Smooth muscle cell (in vitro differentiated cells): ENCODE measurements at regions not wholly inside any gene's neighbourhood (a gene's known extent, or its start where the extent isn't known, plus 50 kb on each side); places are given as distances from the start of the nearest gene placed in this dataset.
"Not testable (repeated sequence)": the region's sequence is repeated elsewhere in the genome, so short reads cannot be mapped to it uniquely, and the experiment has no call there.

Source experiments
- DNase-seq: peaks from one replicate; lab custom pipeline; 2025; ENCODE audit not compliant: unreplicated experiment; lab: John Stamatoyannopoulos, UW
- H2AFZ ChIP-seq: fragments of 200-600 bp; sonication (generic); 2 replicates; pipeline ENCODE4 v1.6.0; 2016; ENCODE audit warnings: antibody characterized with exemption, low read depth, mild to moderate bottlenecking
- H3F3A ChIP-seq: fragments of 200-600 bp; sonication (generic); 2 replicates; pipeline ENCODE4 v1.6.0; 2017; ENCODE audit warnings: antibody characterized with exemption, low read depth
- H3K27ac ChIP-seq: fragments of 200-600 bp; sonication (generic); 2 replicates; pipeline ENCODE4 v1.5.1; 2016; ENCODE audit warnings: low read depth, mild to moderate bottlenecking
- H3K27me3 ChIP-seq: fragments of 200-600 bp; sonication (generic); 2 replicates; pipeline ENCODE4 v1.6.1; 2016; ENCODE audit warnings: low read depth, mild to moderate bottlenecking
- H3K36me3 ChIP-seq: fragments of 200-600 bp; sonication (generic); 2 replicates; pipeline ENCODE4 v1.5.1; 2016; ENCODE audit warnings: low read depth
- H3K4me1 ChIP-seq: fragments of 200-600 bp; sonication (generic); 2 replicates; pipeline ENCODE4 v1.5.1; 2016; ENCODE audit warnings: low read depth
- H3K4me2 ChIP-seq: fragments of 200-600 bp; sonication (generic); 2 replicates; pipeline ENCODE4 v1.6.0; 2016; ENCODE audit warnings: mild to moderate bottlenecking
- H3K4me3 ChIP-seq: fragments of 200-600 bp; sonication (generic); 2 replicates; pipeline ENCODE4 v1.5.1; 2016; ENCODE audit warnings: mild to moderate bottlenecking
- H3K79me2 ChIP-seq: fragments of 200-600 bp; sonication (generic); 2 replicates; pipeline ENCODE4 v1.6.0; 2016; ENCODE audit warnings: low read depth, mild to moderate bottlenecking
- H3K9ac ChIP-seq: fragments of 200-600 bp; sonication (generic); 2 replicates; pipeline ENCODE4 v1.6.0; 2016; ENCODE audit warnings: low read depth
- H3K9me3 ChIP-seq: fragments of 200-600 bp; sonication (generic); replicated peaks from 2 replicates; pipeline ENCODE4 v1.5.1; 2016; ENCODE audit warnings: low read depth
- H4K20me1 ChIP-seq: fragments of 200-600 bp; sonication (generic); 2 replicates; pipeline ENCODE4 v1.6.0; 2016; ENCODE audit warnings: low read depth
- CTCF ChIP-seq: fragments of 200-600 bp; sonication (generic); IDR thresholded peaks from 2 replicates; pipeline ENCODE4 v1.5.1; 2017; ENCODE audit warnings: borderline replicate concordance, mild to moderate bottlenecking, antibody characterized with exemption; ENCODE audit not compliant: insufficient read depth, poor library complexity, severe bottlenecking
- WGBS: methylation state at CpG from one replicate; pipeline ENCODE4 v1.1.7; 2016; ENCODE audit warnings: low lambda C conversion rate; 5-methylcytosine and 5-hydroxymethylcytosine counted together

- H3K27ac ChIP-seq = no peak overlapping the region
- no peak overlapping the region for H3K9ac ChIP-seq
- 97% methylated on average over 2 of the region's 2 CpGs for WGBS
- H2AFZ ChIP-seq = no peak overlapping the region
- no peak for TF ChIP-seq CTCF
- no peaks in the 10 kb centered on the region for H4K20me1 ChIP-seq
- H3K36me3 ChIP-seq = no peaks in the 10 kb centered on the region
- no peaks in the 10 kb centered on the region for H3F3A ChIP-seq
- no peaks in the 10 kb centered on the region for H3K27me3 ChIP-seq
- no peak for DNase-seq
- no peak overlapping the region for H3K4me3 ChIP-seq
- no peak overlapping the region for H3K4me2 ChIP-seq
- no peaks in the 10 kb centered on the region for H3K9me3 ChIP-seq
- H3K79me2 ChIP-seq = no peaks in the 10 kb centered on the region
- no peaks in the 10 kb centered on the region for H3K4me1 ChIP-seq
Observed at GRCh38 chr13:81080911-81081454, 740.1 kb upstream of the SPRY2 start.

GRCh38 chr13:81078048-81078447, 737.1 kb upstream of the SPRY2 start:
- no peaks in the 10 kb centered on the region for H3K79me2 ChIP-seq
- H2AFZ ChIP-seq = no peak overlapping the region
- no peaks in the 10 kb centered on the region for H3K27me3 ChIP-seq
- H3F3A ChIP-seq = no peaks in the 10 kb centered on the region
- H3K4me1 ChIP-seq = no peaks in the 10 kb centered on the region
- DNase-seq = no peak
- no peak overlapping the region for H3K4me2 ChIP-seq
- no peaks in the 10 kb centered on the region for H3K36me3 ChIP-seq
- H3K9ac ChIP-seq = no peak overlapping the region
- H4K20me1 ChIP-seq = no peaks in the 10 kb centered on the region
- TF ChIP-seq CTCF = no peak
- no peaks in the 10 kb centered on the region for H3K9me3 ChIP-seq
- no peak overlapping the region for H3K4me3 ChIP-seq
- no peak overlapping the region for H3K27ac ChIP-seq

GRCh38 chr13:81069822-81070221, 728.9 kb upstream of the SPRY2 start:
- H2AFZ ChIP-seq, H3K4me3 ChIP-seq, H3F3A ChIP-seq, H3K79me2 ChIP-seq, H3K27me3 ChIP-seq, H3K9ac ChIP-seq, H3K4me2 ChIP-seq, H3K36me3 ChIP-seq, DNase-seq, H3K27ac ChIP-seq, H4K20me1 ChIP-seq, H3K4me1 ChIP-seq, H3K9me3 ChIP-seq: not testable (repeated sequence)
- 97% methylated on average over 18 of the region's 18 CpGs for WGBS

GRCh38 chr13:81058916-81059290, 718.0 kb upstream of the SPRY2 start:
- Histone ChIP-seq H3K4me1 (no peaks in the 10 kb centered on the region), H3K9ac (no peak overlapping the region), H3K36me3 (no peaks in the 10 kb centered on the region), H2AFZ (no peak overlapping the region), H3K4me2 (no peak overlapping the region), H3K9me3 (no peaks in the 10 kb centered on the region), H3F3A (no peaks in the 10 kb centered on the region), H3K27me3 (no peaks in the 10 kb centered on the region), H3K27ac (no peak overlapping the region), H3K4me3 (no peak overlapping the region), H4K20me1 (no peaks in the 10 kb centered on the region), H3K79me2 (no peaks in the 10 kb centered on the region)
- TF ChIP-seq CTCF = no peak
- no peak for DNase-seq
- 57% methylated on average over 1 of the region's 1 CpG for WGBS
